ENCODE measurements at regions not wholly inside any gene's neighbourhood (a gene's known extent, or its start where the extent isn't known, plus 50 kb on each side); places are given as distances from the start of the nearest gene placed in this dataset.
"Not testable (repeated sequence)": the region's sequence is repeated elsewhere in the genome, so short reads cannot be mapped to it uniquely, and the experiment has no call there.

DNA sequence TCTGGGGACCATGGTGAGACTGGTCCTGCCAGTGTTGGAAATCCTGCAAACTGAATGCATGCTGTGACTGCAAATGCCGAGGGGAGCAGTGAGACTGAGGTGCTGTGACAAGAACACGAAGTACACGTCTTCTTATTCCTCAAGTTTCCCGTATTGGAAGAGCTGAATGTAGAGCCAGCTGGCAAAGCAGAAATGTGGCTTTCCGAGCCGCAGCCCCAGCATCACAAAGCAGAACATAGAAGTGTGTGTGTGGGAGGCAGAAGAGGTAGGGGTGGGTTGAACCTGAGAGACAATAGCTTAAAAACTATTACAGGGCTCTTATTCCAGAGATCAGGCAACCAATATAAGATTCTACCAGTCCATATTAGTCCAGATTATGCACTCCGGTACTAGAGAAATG is 98.8 kb downstream of the CARTPT start:
- in situ Hi-C loops (cut with HindIII; ENCODE audit: low sequenced_read_pairs), result no loop called here

GRCh38 chr5:71821029-71821428 is 102.0 kb downstream of the CARTPT start:
- in situ Hi-C loops (cut with HindIII; ENCODE audit: low sequenced_read_pairs), result no loop called here

- in situ Hi-C loops (cut with HindIII; ENCODE audit: low sequenced_read_pairs), result not testable (repeated sequence)
Measured at GRCh38 chr5:71822065-71822464, 103.0 kb downstream of the CARTPT start.

- in situ Hi-C loops (cut with HindIII; ENCODE audit: low sequenced_read_pairs), result no loop called here
Measured at GRCh38 chr5:71825992-71826391, 106.9 kb downstream of the CARTPT start.

DNA sequence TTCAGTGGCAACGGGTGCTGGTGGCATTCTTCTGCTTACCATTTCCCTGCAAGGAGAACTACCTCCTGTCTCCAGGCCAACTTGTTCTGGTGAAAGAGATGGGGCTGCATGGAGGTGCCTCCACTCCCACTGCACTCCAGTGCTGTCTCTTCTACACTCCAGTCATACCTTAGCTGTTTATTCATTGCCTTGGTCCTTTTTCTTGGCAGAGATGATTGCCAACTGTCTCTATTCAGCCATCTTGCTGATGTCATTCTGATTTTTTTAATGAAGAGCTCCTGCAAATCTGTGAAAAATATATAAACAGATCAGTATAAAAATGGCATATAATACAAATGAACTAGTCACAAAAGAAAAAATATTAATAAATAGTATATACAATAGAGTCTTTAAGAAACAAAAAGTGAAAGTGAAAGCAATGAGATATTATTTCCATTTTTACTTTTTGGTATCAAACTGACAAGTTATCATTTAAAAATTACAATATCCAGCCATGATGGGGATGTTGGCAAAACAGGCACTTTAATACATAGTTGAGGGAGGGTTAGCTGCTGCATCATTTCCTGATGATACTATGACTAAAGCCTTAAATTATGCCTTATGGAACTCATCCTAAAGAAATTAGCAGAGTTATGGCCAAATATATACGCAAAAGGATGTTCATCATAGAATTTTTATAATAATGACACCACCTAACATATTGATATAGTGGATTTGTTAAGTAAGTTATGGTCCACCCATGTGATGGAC is 109.4 kb downstream of the CARTPT start:
- in situ Hi-C loops (cut with HindIII; ENCODE audit: low sequenced_read_pairs), result no loop called here

- in situ Hi-C loops (cut with HindIII; ENCODE audit: low sequenced_read_pairs), result no loop called here
Measured at GRCh38 chr5:71829206-71829605, 110.1 kb downstream of the CARTPT start.

DNA sequence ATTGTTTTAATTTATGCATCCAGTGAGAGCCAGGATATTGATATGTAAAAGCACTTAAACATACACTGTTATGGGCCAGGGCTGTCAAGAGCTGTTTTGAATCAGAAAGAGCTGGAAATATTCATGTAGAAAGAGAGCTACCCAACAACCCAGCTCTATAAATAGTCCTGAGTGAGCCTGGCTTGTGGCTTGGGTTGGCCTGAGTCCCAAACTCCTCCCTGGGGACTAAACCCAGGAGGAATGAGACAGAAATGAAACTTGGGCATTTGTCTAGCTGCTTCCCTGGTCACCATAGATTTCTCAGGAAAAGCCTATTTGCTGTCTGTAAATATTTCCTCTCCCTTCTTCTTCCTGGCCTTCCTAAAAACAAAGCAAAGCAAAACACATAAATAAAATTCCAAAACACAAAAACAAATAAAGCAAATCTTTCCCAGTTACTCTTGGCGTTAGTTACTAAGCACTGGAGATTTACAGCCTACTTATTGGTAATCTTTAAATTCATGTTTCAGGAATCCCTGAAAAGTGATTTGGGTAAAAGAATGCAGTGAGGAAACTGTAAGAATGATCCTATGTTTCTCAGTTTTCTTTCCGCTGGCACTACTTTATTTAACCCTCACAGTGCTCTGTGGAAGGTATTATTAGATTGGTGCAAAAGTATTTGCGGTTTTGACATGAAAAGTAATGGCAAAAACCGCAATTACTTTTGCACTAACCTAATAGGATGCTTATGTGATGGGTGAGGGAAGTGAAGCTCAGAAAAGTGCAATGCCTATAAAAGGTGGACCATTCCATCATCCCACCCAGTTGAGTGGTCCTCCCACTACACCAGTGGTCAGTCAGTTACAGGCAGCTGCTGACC is 111.8 kb downstream of the CARTPT start:
- in situ Hi-C loops (cut with HindIII; ENCODE audit: low sequenced_read_pairs), result no loop called here

DNA sequence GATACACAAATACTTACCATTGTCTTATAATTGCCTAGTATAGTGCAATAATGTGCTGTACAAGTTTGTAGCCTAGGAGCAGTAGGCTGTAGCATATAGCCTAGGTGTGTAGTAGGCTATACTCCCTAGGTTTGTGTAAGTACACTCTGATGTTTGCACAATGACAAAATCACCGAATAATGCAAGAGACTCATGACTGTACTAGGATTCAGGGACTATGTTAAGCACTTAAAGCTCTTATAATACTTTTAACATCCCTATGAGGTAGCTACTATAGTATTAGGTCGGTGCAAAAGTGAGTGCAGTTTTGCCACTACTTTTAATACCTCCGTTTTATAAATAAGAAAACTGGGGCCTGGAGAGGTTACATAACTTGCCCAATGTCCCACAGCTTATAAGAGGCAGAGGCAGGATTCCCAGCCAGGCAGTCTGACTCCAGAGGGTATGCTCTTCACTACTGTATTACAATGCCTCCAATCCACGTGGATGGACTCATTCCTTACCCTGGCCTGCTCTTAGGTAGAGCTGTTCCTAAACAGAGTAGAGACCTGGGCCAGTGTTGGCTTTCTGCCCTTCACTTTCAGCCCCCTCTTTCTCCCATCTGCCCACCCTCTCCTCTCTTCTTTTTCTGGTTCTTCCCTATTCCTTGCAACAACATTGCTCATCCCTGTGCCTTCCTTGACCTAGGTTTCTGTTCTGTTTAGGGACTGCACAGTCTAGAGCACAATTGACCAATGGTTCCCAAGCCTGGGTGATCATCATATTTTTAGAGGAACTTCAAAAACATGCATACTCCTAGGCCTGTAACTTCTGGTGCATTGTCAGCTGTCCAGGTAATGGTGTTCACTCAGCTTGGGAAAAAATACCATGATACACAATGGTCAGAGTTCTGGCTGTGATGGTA is 114.0 kb downstream of the CARTPT start:
- in situ Hi-C loops (cut with HindIII; ENCODE audit: low sequenced_read_pairs), result no loop called here

- in situ Hi-C loops (cut with HindIII; ENCODE audit: low sequenced_read_pairs), result no loop called here
Measured at GRCh38 chr5:71834601-71835000, 115.5 kb downstream of the CARTPT start.

GRCh38 chr5:71836084-71836483 is 117.0 kb downstream of the CARTPT start:
- in situ Hi-C loops (cut with HindIII; ENCODE audit: low sequenced_read_pairs), result no loop called here

DNA sequence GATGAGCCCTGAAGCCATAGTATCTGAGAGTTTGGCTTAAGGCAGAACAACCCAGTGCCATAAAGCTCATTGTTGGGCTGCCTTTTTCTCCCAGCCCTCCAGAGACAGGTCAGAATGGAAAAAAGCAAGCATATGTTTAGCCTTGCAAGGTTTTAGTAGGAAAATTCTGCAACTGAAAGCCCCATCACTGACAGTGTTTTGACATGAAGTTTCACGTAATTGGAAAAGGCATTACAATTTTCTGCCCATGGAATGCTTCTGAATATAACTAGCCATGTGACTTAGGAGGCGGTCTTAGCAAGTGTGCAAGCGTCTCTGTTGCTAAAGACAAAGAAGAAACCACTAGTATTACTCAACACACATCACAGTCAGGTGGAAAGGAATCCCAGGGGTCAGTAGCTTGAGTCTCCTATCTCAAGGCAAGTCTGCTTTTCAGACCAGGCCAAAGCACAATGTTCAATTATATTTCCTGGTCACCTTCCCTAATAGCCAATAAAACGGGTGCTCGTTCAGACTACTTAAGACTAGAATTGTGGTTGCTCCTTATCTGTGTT is 117.6 kb downstream of the CARTPT start:
- in situ Hi-C loops (cut with HindIII; ENCODE audit: low sequenced_read_pairs), result no loop called here

DNA sequence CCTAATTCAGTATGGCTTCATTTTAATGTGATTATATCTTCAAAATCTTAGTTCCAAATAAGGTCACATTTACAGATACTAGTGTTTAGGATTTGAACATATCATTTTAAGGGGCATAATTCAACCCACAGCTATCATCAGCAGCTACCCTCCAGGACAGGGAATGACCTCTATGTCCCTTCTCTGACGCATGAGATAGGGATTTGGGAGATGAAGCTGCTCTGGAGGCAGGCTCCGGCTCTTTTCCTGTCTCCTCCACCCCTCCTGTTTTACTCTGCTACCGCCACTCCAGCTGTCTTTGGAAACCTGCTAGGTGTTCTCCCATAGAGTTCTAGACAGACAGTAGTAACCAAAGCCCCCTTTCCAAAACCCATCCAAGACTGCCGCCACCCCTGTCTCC is 119.2 kb downstream of the CARTPT start:
- in situ Hi-C loops (cut with HindIII; ENCODE audit: low sequenced_read_pairs), result no loop called here

DNA sequence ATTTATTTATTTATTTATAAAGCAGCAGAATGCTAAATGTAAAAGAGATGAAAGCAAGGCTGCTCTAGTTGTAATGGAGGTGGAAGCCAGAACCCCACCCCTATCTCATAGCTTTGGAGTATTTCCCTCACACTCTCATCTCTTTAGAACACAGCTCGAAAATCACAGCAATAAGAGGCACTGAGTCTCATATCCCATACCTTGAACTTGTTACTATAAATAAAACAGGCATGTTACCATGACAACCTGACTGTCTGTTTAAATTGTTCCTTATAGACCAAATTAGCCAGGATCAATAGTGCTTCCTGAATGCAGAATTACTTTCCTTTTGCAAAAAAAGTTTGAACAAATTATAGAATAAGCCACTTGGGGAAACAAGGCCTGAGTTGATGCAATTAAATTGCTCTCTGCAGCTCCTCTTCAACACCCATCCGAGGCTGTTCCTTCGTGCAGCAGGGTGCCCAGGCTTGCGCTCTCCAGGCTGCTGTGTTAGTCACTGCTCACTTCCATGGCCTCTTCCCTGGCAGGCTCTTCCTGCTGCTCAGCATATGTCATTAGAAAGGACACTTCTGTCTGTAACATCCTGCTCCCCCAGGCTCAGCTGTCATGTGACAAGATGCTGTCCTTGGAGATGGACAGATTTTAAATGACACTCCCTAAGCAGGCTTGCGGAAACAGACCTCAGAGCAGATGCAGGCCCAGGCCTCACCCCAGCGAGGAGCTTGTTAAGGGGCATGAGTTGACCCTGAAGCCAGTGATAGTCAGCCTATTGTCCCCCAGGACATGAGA is 120.2 kb downstream of the CARTPT start:
- in situ Hi-C loops (cut with HindIII; ENCODE audit: low sequenced_read_pairs), result no loop called here

DNA sequence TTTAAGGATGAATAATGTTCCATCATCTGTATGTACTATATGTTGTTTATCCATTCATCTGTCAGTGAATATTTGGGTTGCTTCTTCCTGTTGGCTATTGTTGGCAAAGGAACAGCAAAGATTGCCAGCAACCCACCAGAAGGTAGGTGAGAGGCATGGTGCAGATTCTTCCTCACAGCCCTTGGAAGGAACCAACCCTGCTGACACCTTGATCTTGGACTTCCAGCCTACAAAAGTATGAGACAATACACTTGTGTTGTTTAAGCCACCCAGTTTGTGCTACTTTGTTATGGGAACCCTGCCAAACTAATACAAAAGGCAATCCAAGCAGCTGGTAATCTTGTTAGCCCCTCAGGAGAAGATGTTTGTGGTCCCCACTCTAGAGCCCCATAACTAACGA is 122.0 kb downstream of the CARTPT start:
- in situ Hi-C loops (cut with HindIII; ENCODE audit: low sequenced_read_pairs), result no loop called here

GRCh38 chr5:71843111-71843510 is 124.0 kb downstream of the CARTPT start:
- in situ Hi-C loops (cut with HindIII; ENCODE audit: low sequenced_read_pairs), result no loop called here

GRCh38 chr5:71844862-71845261 is 125.8 kb downstream of the CARTPT start:
- in situ Hi-C loops (cut with HindIII; ENCODE audit: low sequenced_read_pairs), result no loop called here

GRCh38 chr5:71859515-71859914 is 140.4 kb downstream of the CARTPT start:
- in situ Hi-C loops (cut with HindIII; ENCODE audit: low sequenced_read_pairs), result no loop called here

GRCh38 chr5:71860048-71860447 is 141.0 kb downstream of the CARTPT start:
- in situ Hi-C loops (cut with HindIII; ENCODE audit: low sequenced_read_pairs), result no loop called here

- in situ Hi-C loops (cut with HindIII; ENCODE audit: low sequenced_read_pairs), result no loop called here
Measured at GRCh38 chr5:71861682-71862081, 142.6 kb downstream of the CARTPT start.

- in situ Hi-C loops (cut with HindIII; ENCODE audit: low sequenced_read_pairs), result no loop called here
Measured at GRCh38 chr5:71862087-71862486, 143.0 kb downstream of the CARTPT start.

Data from endothelial cell of hepatic sinusoid (primary cell).